22Rv1 (cell line): ENCODE measurements at regions not wholly inside any gene's neighbourhood (a gene's known extent, or its start where the extent isn't known, plus 50 kb on each side); places are given as distances from the start of the nearest gene placed in this dataset.

Experiments
- H3K27ac ChIP-seq: fragments of 450-650 bp; 2 replicates; pipeline ENCODE4 v1.5.1; 2017
- CTCF ChIP-seq: fragments of 450-650 bp; IDR thresholded peaks from 2 replicates; pipeline ENCODE4 v1.5.1; 2017; ENCODE audit warnings: mild to moderate bottlenecking
- ZFX ChIP-seq: fragments of 450-650 bp; IDR thresholded peaks from 2 replicates; pipeline ENCODE4 v1.6.1; 2017; ENCODE audit warnings: antibody characterized with exemption, borderline replicate concordance

GRCh38 chr6:15062516-15063252 is 183.2 kb upstream of the JARID2 start:
- TF ChIP-seq CTCF (no peak), ZFX (no peak)
- no peak overlapping the region for H3K27ac ChIP-seq

GRCh38 chr6:15063253-15063853 is 182.5 kb upstream of the JARID2 start:
- no peak overlapping the region for H3K27ac ChIP-seq
- TF ChIP-seq ZFX (no peak), CTCF (no peak)

- no peak overlapping the region for H3K27ac ChIP-seq
- TF ChIP-seq CTCF (no peak), ZFX (no peak)
Observed at GRCh38 chr6:15065261-15065989, 180.4 kb upstream of the JARID2 start.

GRCh38 chr6:15066089-15066758 is 179.6 kb upstream of the JARID2 start:
- no peak overlapping the region for H3K27ac ChIP-seq
- TF ChIP-seq ZFX, result no peak
- no peak for TF ChIP-seq CTCF

GRCh38 chr6:15073344-15073789 is 172.5 kb upstream of the JARID2 start:
- TF ChIP-seq CTCF (no peak), ZFX (no peak)
- H3K27ac ChIP-seq, result no peak overlapping the region

- no peak overlapping the region for H3K27ac ChIP-seq
- TF ChIP-seq ZFX (no peak), CTCF (no peak)
Observed at GRCh38 chr6:15073883-15074465, 171.9 kb upstream of the JARID2 start.
